ENCODE measurements at regions not wholly inside any gene's neighbourhood (a gene's known extent, or its start where the extent isn't known, plus 50 kb on each side); places are given as distances from the start of the nearest gene placed in this dataset.
"Not testable (repeated sequence)": the region's sequence is repeated elsewhere in the genome, so short reads cannot be mapped to it uniquely, and the experiment has no call there.

GRCh38 chr5:154590093-154590724 is 112.2 kb upstream of the HAND1 start:
- TF ChIP-seq, protein P1, sequence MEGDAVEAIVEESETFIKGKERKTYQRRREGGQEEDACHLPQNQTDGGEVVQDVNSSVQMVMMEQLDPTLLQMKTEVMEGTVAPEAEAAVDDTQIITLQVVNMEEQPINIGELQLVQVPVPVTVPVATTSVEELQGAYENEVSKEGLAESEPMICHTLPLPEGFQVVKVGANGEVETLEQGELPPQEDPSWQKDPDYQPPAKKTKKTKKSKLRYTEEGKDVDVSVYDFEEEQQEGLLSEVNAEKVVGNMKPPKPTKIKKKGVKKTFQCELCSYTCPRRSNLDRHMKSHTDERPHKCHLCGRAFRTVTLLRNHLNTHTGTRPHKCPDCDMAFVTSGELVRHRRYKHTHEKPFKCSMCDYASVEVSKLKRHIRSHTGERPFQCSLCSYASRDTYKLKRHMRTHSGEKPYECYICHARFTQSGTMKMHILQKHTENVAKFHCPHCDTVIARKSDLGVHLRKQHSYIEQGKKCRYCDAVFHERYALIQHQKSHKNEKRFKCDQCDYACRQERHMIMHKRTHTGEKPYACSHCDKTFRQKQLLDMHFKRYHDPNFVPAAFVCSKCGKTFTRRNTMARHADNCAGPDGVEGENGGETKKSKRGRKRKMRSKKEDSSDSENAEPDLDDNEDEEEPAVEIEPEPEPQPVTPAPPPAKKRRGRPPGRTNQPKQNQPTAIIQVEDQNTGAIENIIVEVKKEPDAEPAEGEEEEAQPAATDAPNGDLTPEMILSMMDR (IDR thresholded peaks at IDR 0.05) = no peak
- no peak overlapping the region for H3K27ac ChIP-seq
- peaks cover 25% of the 10 kb centered on the region for H3K27me3 ChIP-seq

GRCh38 chr5:154589511-154589910 is 111.5 kb upstream of the HAND1 start:
- no peaks in the 10 kb centered on the region for H3K36me3 ChIP-seq
- H3K4me1 ChIP-seq (ENCODE audit: control insufficient read depth in 1 of 2, insufficient read depth in 1 of 2, low read depth in 1 of 2, low read length in 1 of 2) = no peaks in the 10 kb centered on the region
- H3K4me3 ChIP-seq (ENCODE audit: low read depth in 1 of 2, low read length in 1 of 2) = no peak overlapping the region
- TF ChIP-seq, protein P1 (IDR thresholded peaks at IDR 0.05) = no peak
- no peaks in the 10 kb centered on the region for H3K9me3 ChIP-seq
- no peak overlapping the region for H3K27ac ChIP-seq
- H3K27me3 ChIP-seq = peaks cover 28% of the 10 kb centered on the region

More at GRCh38 chr5:154590093-154590724, 112.2 kb upstream of the HAND1 start:
- Histone ChIP-seq H3K36me3 (no peaks in the 10 kb centered on the region), H3K4me3 (ENCODE audit: low read depth in 1 of 2, low read length in 1 of 2) (no peak overlapping the region), H3K9me3 (no peaks in the 10 kb centered on the region), H3K4me1 (ENCODE audit: control insufficient read depth in 1 of 2, insufficient read depth in 1 of 2, low read depth in 1 of 2, low read length in 1 of 2) (no peaks in the 10 kb centered on the region)

- H3K4me3 ChIP-seq (ENCODE audit: low read depth in 1 of 2, low read length in 1 of 2); H3K36me3 ChIP-seq; H3K4me1 ChIP-seq (ENCODE audit: control insufficient read depth in 1 of 2, insufficient read depth in 1 of 2, low read depth in 1 of 2, low read length in 1 of 2): not testable (repeated sequence)
Observed at GRCh38 chr5:154588833-154589425, 110.9 kb upstream of the HAND1 start.

DNA sequence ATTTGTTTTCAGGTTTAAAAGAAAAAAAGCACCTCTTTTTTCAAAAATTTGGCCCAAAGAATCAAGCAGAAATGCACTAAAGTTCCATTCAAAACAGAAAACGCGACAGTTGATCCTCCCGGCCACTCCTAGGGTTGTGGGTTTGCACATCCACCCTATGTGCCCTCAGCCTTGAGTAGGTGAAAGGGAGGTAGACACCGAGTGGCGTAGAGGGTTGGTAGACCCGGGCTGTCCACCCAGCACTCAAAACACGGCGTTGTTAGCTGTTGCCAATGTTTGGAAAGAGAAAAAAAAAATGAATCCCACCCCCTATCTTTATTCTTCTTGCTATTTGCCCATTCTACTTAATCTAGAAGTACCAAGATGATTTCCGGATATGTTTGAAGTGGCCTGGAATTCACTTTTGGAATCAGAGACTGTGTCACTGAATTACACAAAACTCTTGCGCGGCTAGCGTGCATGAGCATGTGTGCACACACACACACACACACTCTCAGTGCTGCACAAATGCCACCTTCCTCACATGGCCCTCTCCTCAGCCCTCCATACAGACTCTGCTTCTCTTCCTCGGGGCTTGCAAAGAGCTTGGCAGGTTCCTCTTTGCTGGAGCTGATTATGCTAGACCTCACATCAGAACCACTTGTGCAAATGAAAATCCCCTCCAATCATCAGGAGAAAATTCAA is 110.2 kb upstream of the HAND1 start:
- TF ChIP-seq, protein P1 (IDR thresholded peaks at IDR 0.05) = no peak
- Histone ChIP-seq H3K9me3 (no peaks in the 10 kb centered on the region), H3K36me3 (no peaks in the 10 kb centered on the region), H3K27ac (no peak overlapping the region), H3K4me3 (ENCODE audit: low read depth in 1 of 2, low read length in 1 of 2) (no peak overlapping the region), H3K4me1 (ENCODE audit: control insufficient read depth in 1 of 2, insufficient read depth in 1 of 2, low read depth in 1 of 2, low read length in 1 of 2) (no peaks in the 10 kb centered on the region), H3K27me3 (peaks cover 38% of the 10 kb centered on the region)

More at GRCh38 chr5:154588833-154589425, 110.9 kb upstream of the HAND1 start:
- not testable (repeated sequence) for H3K27ac ChIP-seq, H3K9me3 ChIP-seq
- peaks cover 33% of the 10 kb centered on the region for H3K27me3 ChIP-seq

DNA sequence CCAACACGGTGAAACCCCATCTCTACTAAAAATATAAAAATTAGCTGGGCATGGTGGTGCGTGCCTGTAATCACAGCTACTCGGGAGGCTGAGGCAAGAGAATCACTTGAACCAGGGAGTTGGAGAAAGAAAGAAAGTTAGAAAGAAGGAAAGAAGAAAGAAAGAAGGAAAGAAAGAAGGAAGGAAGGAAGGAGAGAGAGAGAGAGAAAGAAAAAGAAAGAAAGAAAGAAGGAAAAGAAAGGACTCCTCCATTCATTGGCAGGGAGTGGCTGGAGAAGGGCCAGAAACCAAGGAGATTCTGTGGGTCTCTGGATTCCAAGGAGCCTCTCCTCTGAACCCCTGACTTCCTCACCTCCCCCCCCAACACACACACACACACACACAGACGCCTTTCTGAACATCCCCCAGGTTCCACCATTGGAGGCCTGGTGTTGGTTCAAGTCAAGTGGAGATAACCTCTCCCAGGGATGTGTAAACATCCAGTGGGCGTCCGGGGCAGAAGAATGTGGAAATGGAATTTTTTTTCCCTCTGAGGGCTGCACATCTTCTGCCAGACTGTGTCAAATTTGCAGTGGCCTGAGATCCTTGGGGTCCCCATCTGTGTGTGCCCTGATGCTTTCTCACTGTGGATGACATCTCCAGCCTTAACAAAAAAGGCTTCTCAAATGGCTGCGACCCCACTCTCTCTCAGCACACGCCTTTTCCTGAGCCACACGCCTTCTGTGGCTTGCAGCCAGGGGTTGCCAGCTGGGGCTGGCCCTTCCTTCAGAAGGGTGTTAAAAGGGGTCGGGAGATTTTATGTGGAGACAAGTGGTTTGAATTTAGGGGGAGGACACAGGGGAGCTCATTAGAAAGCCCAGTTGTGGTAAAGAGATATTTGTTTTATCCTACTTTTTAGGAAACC is 109.3 kb upstream of the HAND1 start:
- H3K36me3 ChIP-seq = no peaks in the 10 kb centered on the region
- peaks cover 46% of the 10 kb centered on the region for H3K27me3 ChIP-seq
- no peaks in the 10 kb centered on the region for H3K9me3 ChIP-seq
- no peaks in the 10 kb centered on the region for H3K4me1 ChIP-seq (ENCODE audit: control insufficient read depth in 1 of 2, insufficient read depth in 1 of 2, low read depth in 1 of 2, low read length in 1 of 2)
- H3K4me3 ChIP-seq (ENCODE audit: low read depth in 1 of 2, low read length in 1 of 2) = no peak overlapping the region
- TF ChIP-seq, protein P1 (IDR thresholded peaks at IDR 0.05) = no peak
- H3K27ac ChIP-seq = no peak overlapping the region
